ENCODE measurements at regions not wholly inside any gene's neighbourhood (a gene's known extent, or its start where the extent isn't known, plus 50 kb on each side); places are given as distances from the start of the nearest gene placed in this dataset.

GRCh38 chr12:28068467-28068866 lies 95.9 kb upstream of the PTHLH start:
- no peak for TF ChIP-seq GTF2F1 (IDR thresholded peaks at IDR 0.05; ENCODE audit: low read length)
- TF ChIP-seq PLRG1 (conservative IDR thresholded peaks at IDR 0.05) = no peak
- TF ChIP-seq ZBTB7A (CRISPR knock-in tag; IDR thresholded peaks at IDR 0.05) = no peak
- no peak for TF ChIP-seq ZMYM4 (CRISPR knock-in tag; IDR thresholded peaks at IDR 0.05)
- no peak for TF ChIP-seq NFYB (CRISPR knock-in tag; IDR thresholded peaks at IDR 0.05)
- no peak for TF ChIP-seq ELF3 (CRISPR knock-in tag; IDR thresholded peaks at IDR 0.05)
- Histone ChIP-seq H3K9ac (ENCODE audit: insufficient read depth, low read depth, low read length) (no peak overlapping the region), H2AFZ (ENCODE audit: low read length) (no peak overlapping the region), H3K9me3 (ENCODE audit: low read length) (no peaks in the 10 kb centered on the region), H3K79me2 (ENCODE audit: insufficient read depth, low read length) (no peaks in the 10 kb centered on the region), H3K27me3 (ENCODE audit: control insufficient read depth in 1 of 2, insufficient read depth in 2 of 2, low read length in 2 of 2) (no peaks in the 10 kb centered on the region; a peak in 1 of 5 replicates), H3K4me2 (ENCODE audit: low read depth, low read length) (no peak overlapping the region), H3K4me1 (ENCODE audit: insufficient read depth, low read length) (no peaks in the 10 kb centered on the region), H3K27ac (ENCODE audit: extremely low read length, insufficient read depth, low read length) (no peak overlapping the region), H4K20me1 (ENCODE audit: insufficient read depth, low read length) (no peaks in the 10 kb centered on the region), H3K4me3 (replicated peaks in 1 of 3; ENCODE audit: insufficient read depth in 1 of 3, low read depth in 2 of 3, low read length in 3 of 3) (no peak overlapping the region), H3K36me3 (replicated peaks in 1 of 2; ENCODE audit: control insufficient read depth in 1 of 2, insufficient read depth in 2 of 2, low read length in 2 of 2) (no peaks in the 10 kb centered on the region)
- ATAC-seq (no peak), FAIRE-seq (no peak), DNase-seq (ENCODE audit: low spot score) (no peak)
- in situ Hi-C loops (cut with HindIII; ENCODE audit: extremely low pct_ligation_motif_present, low pct_unique_long_range_greater_than_20kb) (no loop called here), intact Hi-C loops (cut with micrococcal nuclease; ENCODE audit: unreplicated experiment) (no loop called here)
- CTCF ChIA-PET (ENCODE audit: low intra/inter-chr PET ratio, low total read pairs) = no interaction called here
- BruUV-seq (replicated peaks) = no TSS peak
- POLR2A ChIA-PET = no interaction called here

GRCh38 chr12:28079539-28079938 lies 107.0 kb upstream of the PTHLH start:
- no peak overlapping the region for H3K9ac ChIP-seq (ENCODE audit: insufficient read depth, low read depth, low read length)
- ATAC-seq (no peak), FAIRE-seq (no peak), DNase-seq (ENCODE audit: low spot score) (no peak)
- H3K9me3 ChIP-seq (ENCODE audit: low read length) = no peaks in the 10 kb centered on the region
- intact Hi-C loops (cut with micrococcal nuclease; ENCODE audit: unreplicated experiment) (no loop called here), in situ Hi-C loops (cut with HindIII; ENCODE audit: extremely low pct_ligation_motif_present, low pct_unique_long_range_greater_than_20kb) (no loop called here)
- no peaks in the 10 kb centered on the region for H4K20me1 ChIP-seq (ENCODE audit: insufficient read depth, low read length)
- CTCF ChIA-PET (ENCODE audit: low intra/inter-chr PET ratio, low total read pairs) = no interaction called here
- TF ChIP-seq MBD4 (IDR thresholded peaks at IDR 0.05; ENCODE audit: borderline replicate concordance, low read length) = no peak
- TF ChIP-seq ZNF788 (CRISPR knock-in tag; IDR thresholded peaks at IDR 0.05; ENCODE audit: borderline replicate concordance) = no peak
- H3K4me2 ChIP-seq (ENCODE audit: low read depth, low read length) = no peak overlapping the region
- H3K4me3 ChIP-seq (replicated peaks in 1 of 3; ENCODE audit: insufficient read depth in 1 of 3, low read depth in 2 of 3, low read length in 3 of 3) = no peak overlapping the region
- no peak overlapping the region for H3K27ac ChIP-seq (ENCODE audit: extremely low read length, insufficient read depth, low read length)
- no peaks in the 10 kb centered on the region for H3K4me1 ChIP-seq (ENCODE audit: insufficient read depth, low read length)
- POLR2A ChIA-PET = no interaction called here
- no TSS peak for BruUV-seq (replicated peaks)
- H3K79me2 ChIP-seq (ENCODE audit: insufficient read depth, low read length) = no peaks in the 10 kb centered on the region
- H2AFZ ChIP-seq (ENCODE audit: low read length) = no peak overlapping the region
- no peaks in the 10 kb centered on the region for H3K27me3 ChIP-seq (ENCODE audit: control insufficient read depth in 1 of 2, insufficient read depth in 2 of 2, low read length in 2 of 2)
- H3K36me3 ChIP-seq (replicated peaks in 1 of 2; ENCODE audit: control insufficient read depth in 1 of 2, insufficient read depth in 2 of 2, low read length in 2 of 2) = no peaks in the 10 kb centered on the region
